PFSK-1 (cell line): ENCODE measurements at regions not wholly inside any gene's neighbourhood (a gene's known extent, or its start where the extent isn't known, plus 50 kb on each side); places are given as distances from the start of the nearest gene placed in this dataset.

ENCODE experiments used
- FOXP2 ChIP-seq: optimal IDR thresholded peaks from 2 replicates; pipeline ENCODE3; 2011; ENCODE audit warnings: borderline replicate concordance, control low read depth, inconsistent platforms; ENCODE audit not compliant: insufficient read depth; ENCODE audit errors: extremely low read length, extremely low read depth
- POLR2AphosphoS5 ChIP-seq: IDR thresholded peaks from 2 replicates; pipeline ENCODE4 v1.6.1; 2012; ENCODE audit warnings: low read depth, mild to moderate bottlenecking, control low read depth, low read length, moderate library complexity
- SIN3A ChIP-seq: IDR thresholded peaks from 2 replicates; pipeline ENCODE4 v1.6.1; 2012; ENCODE audit warnings: mild to moderate bottlenecking, low read length, moderate library complexity, borderline replicate concordance; ENCODE audit not compliant: insufficient read depth
- TAF1 ChIP-seq: IDR thresholded peaks from 2 replicates; pipeline ENCODE4 v1.6.1; 2012; ENCODE audit warnings: low read length, control low read depth, borderline replicate concordance; ENCODE audit not compliant: insufficient read depth
- TF ChIP-seq, protein P1 (sequence below), 2 experiments: IDR thresholded peaks; 2 replicates each; pipeline versions ENCODE4 v1.6.1 to v1.8.0; 2011 to 2012; ENCODE audit warnings: low read depth in 2 of 2, low read length in 2 of 2, control low read depth in 1 of 2, inconsistent platforms in 1 of 2, mild to moderate bottlenecking in 1 of 2, moderate library complexity in 1 of 2; ENCODE audit not compliant: insufficient read depth in 1 of 2

DNA sequence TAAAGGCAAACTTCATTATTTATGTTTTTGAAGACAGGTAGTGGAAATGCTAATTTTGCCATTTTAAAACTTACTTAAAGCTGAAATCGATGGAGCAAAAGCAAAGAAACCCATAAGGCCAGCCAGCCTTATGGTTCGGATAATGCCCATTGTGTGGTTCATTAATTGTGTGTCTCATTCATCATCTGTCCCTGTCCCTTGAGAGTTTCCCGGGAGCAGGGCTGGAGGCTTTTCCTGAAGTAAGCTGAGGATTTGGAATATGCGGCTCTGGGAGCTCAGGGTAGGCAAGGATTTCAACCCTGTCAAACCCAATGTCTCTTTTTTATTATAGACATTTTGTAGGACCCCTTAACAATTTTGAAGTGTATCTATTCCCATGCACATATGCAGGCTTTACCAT lies 790.0 kb upstream of the KIRREL3 start:
- TF ChIP-seq, protein P1, sequence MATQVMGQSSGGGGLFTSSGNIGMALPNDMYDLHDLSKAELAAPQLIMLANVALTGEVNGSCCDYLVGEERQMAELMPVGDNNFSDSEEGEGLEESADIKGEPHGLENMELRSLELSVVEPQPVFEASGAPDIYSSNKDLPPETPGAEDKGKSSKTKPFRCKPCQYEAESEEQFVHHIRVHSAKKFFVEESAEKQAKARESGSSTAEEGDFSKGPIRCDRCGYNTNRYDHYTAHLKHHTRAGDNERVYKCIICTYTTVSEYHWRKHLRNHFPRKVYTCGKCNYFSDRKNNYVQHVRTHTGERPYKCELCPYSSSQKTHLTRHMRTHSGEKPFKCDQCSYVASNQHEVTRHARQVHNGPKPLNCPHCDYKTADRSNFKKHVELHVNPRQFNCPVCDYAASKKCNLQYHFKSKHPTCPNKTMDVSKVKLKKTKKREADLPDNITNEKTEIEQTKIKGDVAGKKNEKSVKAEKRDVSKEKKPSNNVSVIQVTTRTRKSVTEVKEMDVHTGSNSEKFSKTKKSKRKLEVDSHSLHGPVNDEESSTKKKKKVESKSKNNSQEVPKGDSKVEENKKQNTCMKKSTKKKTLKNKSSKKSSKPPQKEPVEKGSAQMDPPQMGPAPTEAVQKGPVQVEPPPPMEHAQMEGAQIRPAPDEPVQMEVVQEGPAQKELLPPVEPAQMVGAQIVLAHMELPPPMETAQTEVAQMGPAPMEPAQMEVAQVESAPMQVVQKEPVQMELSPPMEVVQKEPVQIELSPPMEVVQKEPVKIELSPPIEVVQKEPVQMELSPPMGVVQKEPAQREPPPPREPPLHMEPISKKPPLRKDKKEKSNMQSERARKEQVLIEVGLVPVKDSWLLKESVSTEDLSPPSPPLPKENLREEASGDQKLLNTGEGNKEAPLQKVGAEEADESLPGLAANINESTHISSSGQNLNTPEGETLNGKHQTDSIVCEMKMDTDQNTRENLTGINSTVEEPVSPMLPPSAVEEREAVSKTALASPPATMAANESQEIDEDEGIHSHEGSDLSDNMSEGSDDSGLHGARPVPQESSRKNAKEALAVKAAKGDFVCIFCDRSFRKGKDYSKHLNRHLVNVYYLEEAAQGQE (IDR thresholded peaks at IDR 0.05; ENCODE audit: insufficient read depth in 1 of 2, low read depth in 2 of 2, low read length in 2 of 2), result no peak
- TF ChIP-seq TAF1 (no peak), POLR2AphosphoS5 (no peak), FOXP2 (no peak), SIN3A (no peak)

DNA sequence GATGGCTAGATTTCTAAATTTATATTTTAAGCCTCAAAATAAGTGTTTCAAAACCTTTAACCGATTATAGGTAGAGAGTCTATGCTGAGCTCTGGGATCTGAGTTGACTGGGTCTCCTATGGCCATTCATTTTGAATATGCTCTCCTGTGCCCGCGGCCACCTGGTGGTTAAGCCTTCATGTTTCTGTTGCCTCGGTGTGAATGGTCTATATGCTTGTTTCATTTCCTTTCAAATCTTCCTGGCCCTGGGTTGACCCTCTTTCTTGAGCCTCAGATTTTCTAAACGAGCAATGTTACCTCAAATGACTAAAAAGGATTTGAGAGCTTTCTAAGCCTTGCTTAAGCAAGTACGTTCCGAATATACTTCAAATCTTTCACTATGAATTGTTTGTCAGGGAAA lies 789.4 kb upstream of the KIRREL3 start:
- no peak for TF ChIP-seq POLR2AphosphoS5
- no peak for TF ChIP-seq TAF1
- no peak for TF ChIP-seq FOXP2
- TF ChIP-seq SIN3A, result no peak
- TF ChIP-seq, protein P1 (IDR thresholded peaks at IDR 0.05; ENCODE audit: insufficient read depth in 1 of 2, low read depth in 2 of 2, low read length in 2 of 2), result no peak

DNA sequence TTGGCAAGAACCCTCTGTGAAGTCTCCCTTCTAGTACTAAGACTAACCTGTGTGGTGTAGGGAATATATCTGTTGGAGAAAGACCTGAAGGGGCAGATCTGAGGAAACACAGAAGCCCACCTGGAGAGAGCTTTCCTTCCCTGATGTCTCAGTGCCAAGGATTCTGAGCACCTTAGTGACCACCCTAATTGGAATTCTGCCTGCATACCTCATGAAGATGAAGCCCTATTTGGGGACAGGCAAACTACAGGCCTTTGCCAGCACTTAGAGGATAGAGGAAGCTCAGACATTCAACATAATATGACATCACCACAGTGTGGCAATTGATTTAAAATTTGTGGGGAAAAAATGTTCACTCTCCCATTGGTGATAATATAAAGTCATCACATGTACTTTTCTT lies 766.2 kb upstream of the KIRREL3 start:
- TF ChIP-seq SIN3A (no peak), POLR2AphosphoS5 (no peak)

DNA sequence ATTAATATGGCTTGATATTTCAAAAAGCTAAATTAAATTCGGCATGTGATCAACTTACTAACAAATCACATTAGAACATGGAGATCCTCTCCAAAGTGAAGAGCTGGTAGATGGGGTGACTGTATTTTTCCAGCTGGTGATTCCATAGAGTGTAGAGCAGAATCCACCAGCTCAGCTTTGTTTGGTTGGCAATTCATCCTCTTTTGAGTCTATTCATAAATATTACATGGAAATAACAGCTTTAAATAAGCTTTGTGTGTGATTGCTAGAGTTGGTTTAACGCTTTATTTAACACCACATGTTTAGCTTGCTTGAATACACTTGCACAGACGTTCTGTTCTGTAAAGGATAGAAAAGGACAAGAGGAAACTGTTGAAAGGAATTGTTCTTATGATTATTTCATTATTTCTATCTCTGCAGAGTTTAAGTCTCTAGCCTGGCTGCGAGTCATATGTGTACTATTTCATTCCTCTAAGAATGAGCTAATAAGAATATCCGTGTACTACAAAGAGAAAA lies 738.3 kb upstream of the KIRREL3 start:
- TF ChIP-seq SIN3A (no peak), TAF1 (no peak), FOXP2 (no peak)
- TF ChIP-seq, protein P1 (IDR thresholded peaks at IDR 0.05; ENCODE audit: insufficient read depth in 1 of 2, low read depth in 2 of 2, low read length in 2 of 2), result no peak

DNA sequence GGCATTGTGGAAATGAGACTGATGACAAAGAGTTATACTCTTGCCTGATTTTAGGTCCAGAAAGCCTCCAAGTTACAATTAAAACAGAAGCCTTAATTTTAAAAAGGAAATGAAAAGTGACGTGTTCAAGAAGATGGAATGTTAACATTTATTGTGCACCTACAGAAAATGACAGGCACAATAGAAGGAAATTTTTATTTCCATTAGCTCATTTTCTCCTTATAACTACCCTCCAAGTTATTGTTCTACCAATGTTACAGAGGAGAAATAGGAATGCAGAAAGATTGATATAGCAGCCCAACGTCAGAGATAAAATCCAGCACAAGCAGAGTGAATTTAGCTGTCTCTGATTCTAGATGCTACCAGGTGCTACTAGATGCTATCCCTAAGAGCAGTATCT lies 736.9 kb upstream of the KIRREL3 start:
- TF ChIP-seq, protein P1 (IDR thresholded peaks at IDR 0.05; ENCODE audit: insufficient read depth in 1 of 2, low read depth in 2 of 2, low read length in 2 of 2), result no peak
